ENCODE measurements at regions not wholly inside any gene's neighbourhood (a gene's known extent, or its start where the extent isn't known, plus 50 kb on each side); places are given as distances from the start of the nearest gene placed in this dataset.

GRCh38 chr14:58875613-58876012, 237.9 kb downstream of the DACT1 start:
- TF ChIP-seq CTCF (IDR thresholded peaks at IDR 0.05; ENCODE audit: extremely low read depth in 1 of 2, insufficient read depth in 1 of 2, low read depth in 1 of 2, low read length in 2 of 2), result no peak
- no peak for TF ChIP-seq EZH2 (IDR thresholded peaks at IDR 0.05; ENCODE audit: borderline replicate concordance, low read depth, low read length, severe bottlenecking)
- no peak for TF ChIP-seq MYC (IDR thresholded peaks at IDR 0.05; ENCODE audit: low read depth, low read length)
- TF ChIP-seq POLR2A (IDR thresholded peaks at IDR 0.05; ENCODE audit: low read depth, low read length), result no peak
- TF ChIP-seq POLR2AphosphoS5 (IDR thresholded peaks at IDR 0.05; ENCODE audit: insufficient read depth, low read depth, low read length), result no peak
- TF ChIP-seq MAX (IDR thresholded peaks at IDR 0.05; ENCODE audit: insufficient read depth, insufficient read length), result no peak
- TF ChIP-seq JUN (IDR thresholded peaks at IDR 0.05; ENCODE audit: borderline replicate concordance, insufficient read depth, insufficient read length, low read depth), result no peak
- TF ChIP-seq FOS (IDR thresholded peaks at IDR 0.05; ENCODE audit: borderline replicate concordance, insufficient read depth, low read length), result no peak
- no peak for TF ChIP-seq GATA2 (IDR thresholded peaks at IDR 0.05; ENCODE audit: insufficient read depth, insufficient read length, low read depth, low read length)
